GM21515 (cell line): ENCODE measurements at regions not wholly inside any gene's neighbourhood (a gene's known extent, or its start where the extent isn't known, plus 50 kb on each side); places are given as distances from the start of the nearest gene placed in this dataset.
"Not testable (repeated sequence)": the region's sequence is repeated elsewhere in the genome, so short reads cannot be mapped to it uniquely, and the experiment has no call there.

Experiments used
- ATAC-seq: cut with Tn5 transposase; IDR thresholded peaks from one replicate; pipeline ENCODE4 v1.9.1; 2021; ENCODE audit not compliant: unreplicated experiment

- no peak for ATAC-seq
Measured at GRCh38 chr5:15384581-15384980, 115.4 kb upstream of the FBXL7 start.

- no peak for ATAC-seq
Measured at GRCh38 chr5:15384176-15384575, 115.8 kb upstream of the FBXL7 start.

- no peak for ATAC-seq
Measured at GRCh38 chr5:15383469-15383868, 116.5 kb upstream of the FBXL7 start.

- no peak for ATAC-seq
Measured at GRCh38 chr5:15383021-15383420, 117.0 kb upstream of the FBXL7 start.

- ATAC-seq, result no peak
Measured at GRCh38 chr5:15377573-15378340, 122.2 kb upstream of the FBXL7 start.

- no peak for ATAC-seq
Measured at GRCh38 chr5:15376803-15377202, 123.2 kb upstream of the FBXL7 start.

- ATAC-seq, result no peak
Measured at GRCh38 chr5:15376088-15376487, 123.9 kb upstream of the FBXL7 start.

- no peak for ATAC-seq
Measured at GRCh38 chr5:15375559-15375958, 124.4 kb upstream of the FBXL7 start.

GRCh38 chr5:15374886-15375285 lies 125.1 kb upstream of the FBXL7 start:
- no peak for ATAC-seq

- no peak for ATAC-seq
Measured at GRCh38 chr5:15373151-15373550, 126.8 kb upstream of the FBXL7 start.

- no peak for ATAC-seq
Measured at GRCh38 chr5:15371184-15371583, 128.8 kb upstream of the FBXL7 start.

- ATAC-seq, result no peak
Measured at GRCh38 chr5:15368835-15369234, 131.1 kb upstream of the FBXL7 start.

GRCh38 chr5:15367489-15367888 lies 132.5 kb upstream of the FBXL7 start:
- ATAC-seq, result no peak

- ATAC-seq, result no peak
Measured at GRCh38 chr5:15366676-15367391, 133.1 kb upstream of the FBXL7 start.

GRCh38 chr5:15365070-15365469 lies 134.9 kb upstream of the FBXL7 start:
- no peak for ATAC-seq

GRCh38 chr5:15363601-15364000 lies 136.4 kb upstream of the FBXL7 start:
- no peak for ATAC-seq

GRCh38 chr5:15357092-15357453 lies 142.9 kb upstream of the FBXL7 start:
- not testable (repeated sequence) for ATAC-seq

- ATAC-seq, result not testable (repeated sequence)
Measured at GRCh38 chr5:15356308-15357091, 143.5 kb upstream of the FBXL7 start.

- ATAC-seq, result no peak
Measured at GRCh38 chr5:15354021-15354420, 146.0 kb upstream of the FBXL7 start.

GRCh38 chr5:15353086-15353645 lies 146.8 kb upstream of the FBXL7 start:
- no peak for ATAC-seq

- ATAC-seq, result no peak
Measured at GRCh38 chr5:15350614-15351013, 149.4 kb upstream of the FBXL7 start.
